Coronary artery (tissue), 2 donors: ENCODE measurements at regions not wholly inside any gene's neighbourhood (a gene's known extent, or its start where the extent isn't known, plus 50 kb on each side); places are given as distances from the start of the nearest gene placed in this dataset.

ENCODE experiments used
- DNase-seq: peaks from one replicate; pipeline ENCODE4 v3.0.0-alpha.2; 2017; ENCODE audit warnings: low spot score
- H3K27ac ChIP-seq, 2 donors: fragments of 200-600 bp; sonication (generic); one replicate each; pipeline ENCODE4 v1.5.1; 2016 to 2019
- H3K4me3 ChIP-seq: fragments of 200-600 bp; sonication (generic); 2 replicates; pipeline ENCODE4 v1.5.1; 2016; ENCODE audit warnings: mild to moderate bottlenecking, moderate library complexity
- CTCF ChIP-seq: fragments of 200-600 bp; sonication (generic); IDR thresholded peaks from one replicate; pipeline ENCODE4 v1.5.1; 2019; ENCODE audit warnings: antibody characterized with exemption

- no peak for DNase-seq
- H3K27ac ChIP-seq: no peak overlapping the region
- no peak for TF ChIP-seq CTCF
- H3K4me3 ChIP-seq: no peak overlapping the region
Observed at GRCh38 chr19:31125071-31125470, 224.2 kb downstream of the TSHZ3 start.

GRCh38 chr19:31121501-31121900 lies 227.7 kb downstream of the TSHZ3 start:
- H3K4me3 ChIP-seq: no peak overlapping the region
- no peak for DNase-seq
- TF ChIP-seq CTCF: no peak
- no peak overlapping the region for H3K27ac ChIP-seq

- no peak for DNase-seq
Observed at GRCh38 chr19:31120952-31121351, 228.3 kb downstream of the TSHZ3 start.

GRCh38 chr19:31119951-31120690 lies 229.1 kb downstream of the TSHZ3 start:
- no peak for DNase-seq
- TF ChIP-seq CTCF: no peak
- Histone ChIP-seq H3K27ac (no peak overlapping the region), H3K4me3 (no peak overlapping the region)

More at GRCh38 chr19:31120952-31121351, 228.3 kb downstream of the TSHZ3 start:
- Histone ChIP-seq H3K27ac (no peak overlapping the region), H3K4me3 (no peak overlapping the region)
- no peak for TF ChIP-seq CTCF

GRCh38 chr19:31118986-31119385 lies 230.2 kb downstream of the TSHZ3 start:
- Histone ChIP-seq H3K27ac (no peak overlapping the region), H3K4me3 (no peak overlapping the region)
- TF ChIP-seq CTCF: no peak
- DNase-seq: no peak

GRCh38 chr19:31118287-31118955 lies 230.8 kb downstream of the TSHZ3 start:
- H3K27ac ChIP-seq: no peak overlapping the region
- no peak overlapping the region for H3K4me3 ChIP-seq
- TF ChIP-seq CTCF: no peak
- DNase-seq: no peak

- Histone ChIP-seq H3K4me3 (no peak overlapping the region), H3K27ac (no peak overlapping the region)
- no peak for DNase-seq
- TF ChIP-seq CTCF: no peak
Observed at GRCh38 chr19:31114585-31114984, 234.7 kb downstream of the TSHZ3 start.
